ENCODE measurements at regions not wholly inside any gene's neighbourhood (a gene's known extent, or its start where the extent isn't known, plus 50 kb on each side); places are given as distances from the start of the nearest gene placed in this dataset.

DNA sequence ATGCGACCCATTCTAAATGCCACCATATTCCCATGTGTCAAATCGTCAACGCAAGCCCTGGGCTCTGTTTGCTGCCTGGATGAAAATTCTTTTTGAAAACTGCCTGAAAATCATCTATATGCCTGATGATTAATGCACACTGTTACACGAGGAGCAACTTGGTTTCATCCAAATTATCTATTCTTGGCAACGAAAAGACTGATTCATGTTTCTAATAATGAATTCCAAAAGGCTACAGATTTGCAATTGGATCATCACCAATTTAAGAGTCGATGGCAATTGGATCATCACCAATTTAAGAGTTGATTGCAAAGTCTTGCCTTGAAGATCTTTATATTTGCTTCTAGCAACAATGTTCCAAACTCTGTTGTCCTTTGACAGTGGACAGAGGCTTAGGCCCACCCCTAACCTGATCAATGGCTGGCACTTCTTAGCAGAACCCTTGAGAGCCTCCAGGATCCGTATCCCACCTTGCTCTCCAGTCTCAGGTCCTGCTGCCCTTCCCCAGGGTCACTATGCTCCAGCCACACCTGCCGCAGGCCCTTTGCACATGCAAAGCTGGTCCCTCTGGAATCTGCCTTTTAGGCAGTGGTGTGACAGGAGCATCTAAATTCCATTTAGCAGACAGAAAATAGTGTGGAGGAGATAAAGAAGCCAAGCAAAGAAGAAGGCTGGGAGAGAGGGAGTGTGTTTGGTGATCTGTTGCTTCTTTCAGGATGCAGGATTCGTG, 460.9 kb upstream of the SULF2 start:
- TF ChIP-seq, protein P1, sequence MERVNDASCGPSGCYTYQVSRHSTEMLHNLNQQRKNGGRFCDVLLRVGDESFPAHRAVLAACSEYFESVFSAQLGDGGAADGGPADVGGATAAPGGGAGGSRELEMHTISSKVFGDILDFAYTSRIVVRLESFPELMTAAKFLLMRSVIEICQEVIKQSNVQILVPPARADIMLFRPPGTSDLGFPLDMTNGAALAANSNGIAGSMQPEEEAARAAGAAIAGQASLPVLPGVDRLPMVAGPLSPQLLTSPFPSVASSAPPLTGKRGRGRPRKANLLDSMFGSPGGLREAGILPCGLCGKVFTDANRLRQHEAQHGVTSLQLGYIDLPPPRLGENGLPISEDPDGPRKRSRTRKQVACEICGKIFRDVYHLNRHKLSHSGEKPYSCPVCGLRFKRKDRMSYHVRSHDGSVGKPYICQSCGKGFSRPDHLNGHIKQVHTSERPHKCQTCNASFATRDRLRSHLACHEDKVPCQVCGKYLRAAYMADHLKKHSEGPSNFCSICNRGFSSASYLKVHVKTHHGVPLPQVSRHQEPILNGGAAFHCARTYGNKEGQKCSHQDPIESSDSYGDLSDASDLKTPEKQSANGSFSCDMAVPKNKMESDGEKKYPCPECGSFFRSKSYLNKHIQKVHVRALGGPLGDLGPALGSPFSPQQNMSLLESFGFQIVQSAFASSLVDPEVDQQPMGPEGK (CRISPR knock-in tag; IDR thresholded peaks at IDR 0.05; ENCODE audit: borderline replicate concordance), result no peak
- no peak for TF ChIP-seq ZFP3 (CRISPR knock-in tag; IDR thresholded peaks at IDR 0.05)

DNA sequence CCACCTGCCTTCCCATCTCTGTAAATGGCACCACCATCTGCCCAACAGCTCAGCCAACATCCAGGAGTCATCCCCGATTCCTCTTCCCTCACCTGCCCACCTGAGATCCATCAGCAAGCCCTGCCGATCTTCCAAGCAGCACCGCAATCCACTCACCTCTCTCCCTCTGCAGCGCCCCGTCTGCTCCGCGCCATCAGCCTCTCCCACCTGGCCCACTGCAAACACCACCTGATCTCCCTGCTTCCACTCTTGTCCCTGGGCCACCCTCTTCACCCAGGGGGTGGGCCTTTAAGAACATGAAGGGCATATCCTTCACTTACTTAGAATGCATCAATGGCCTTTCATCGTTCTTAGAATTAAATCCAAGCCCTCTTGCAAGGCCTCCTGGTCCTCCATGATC, 457.3 kb upstream of the SULF2 start:
- ATAC-seq, result no peak
- no peak for TF ChIP-seq SNAI2 (CRISPR knock-in tag; IDR thresholded peaks at IDR 0.05)
- no peak for TF ChIP-seq GLIS3 (CRISPR knock-in tag; IDR thresholded peaks at IDR 0.05)
- TF ChIP-seq ZFP30 (CRISPR knock-in tag; IDR thresholded peaks at IDR 0.05), result no peak
- TF ChIP-seq ZC3H10 (CRISPR knock-in tag; IDR thresholded peaks at IDR 0.05), result no peak
- TF ChIP-seq ZNF70 (CRISPR knock-in tag; IDR thresholded peaks at IDR 0.05), result no peak
- no peak for TF ChIP-seq PPARA (CRISPR knock-in tag; IDR thresholded peaks at IDR 0.05; ENCODE audit: borderline replicate concordance)
- TF ChIP-seq ESRRG (CRISPR knock-in tag; IDR thresholded peaks at IDR 0.05), result no peak
- TF ChIP-seq, protein P2, sequence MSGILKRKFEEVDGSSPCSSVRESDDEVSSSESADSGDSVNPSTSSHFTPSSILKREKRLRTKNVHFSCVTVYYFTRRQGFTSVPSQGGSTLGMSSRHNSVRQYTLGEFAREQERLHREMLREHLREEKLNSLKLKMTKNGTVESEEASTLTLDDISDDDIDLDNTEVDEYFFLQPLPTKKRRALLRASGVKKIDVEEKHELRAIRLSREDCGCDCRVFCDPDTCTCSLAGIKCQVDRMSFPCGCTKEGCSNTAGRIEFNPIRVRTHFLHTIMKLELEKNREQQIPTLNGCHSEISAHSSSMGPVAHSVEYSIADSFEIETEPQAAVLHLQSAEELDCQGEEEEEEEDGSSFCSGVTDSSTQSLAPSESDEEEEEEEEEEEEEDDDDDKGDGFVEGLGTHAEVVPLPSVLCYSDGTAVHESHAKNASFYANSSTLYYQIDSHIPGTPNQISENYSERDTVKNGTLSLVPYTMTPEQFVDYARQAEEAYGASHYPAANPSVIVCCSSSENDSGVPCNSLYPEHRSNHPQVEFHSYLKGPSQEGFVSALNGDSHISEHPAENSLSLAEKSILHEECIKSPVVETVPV (CRISPR knock-in tag; IDR thresholded peaks at IDR 0.05), result no peak
- no peak for TF ChIP-seq BACH2 (CRISPR knock-in tag; IDR thresholded peaks at IDR 0.05; ENCODE audit: borderline replicate concordance)
- TF ChIP-seq, protein P1 (CRISPR knock-in tag; IDR thresholded peaks at IDR 0.05; ENCODE audit: borderline replicate concordance), result no peak
- TF ChIP-seq, protein P3, sequence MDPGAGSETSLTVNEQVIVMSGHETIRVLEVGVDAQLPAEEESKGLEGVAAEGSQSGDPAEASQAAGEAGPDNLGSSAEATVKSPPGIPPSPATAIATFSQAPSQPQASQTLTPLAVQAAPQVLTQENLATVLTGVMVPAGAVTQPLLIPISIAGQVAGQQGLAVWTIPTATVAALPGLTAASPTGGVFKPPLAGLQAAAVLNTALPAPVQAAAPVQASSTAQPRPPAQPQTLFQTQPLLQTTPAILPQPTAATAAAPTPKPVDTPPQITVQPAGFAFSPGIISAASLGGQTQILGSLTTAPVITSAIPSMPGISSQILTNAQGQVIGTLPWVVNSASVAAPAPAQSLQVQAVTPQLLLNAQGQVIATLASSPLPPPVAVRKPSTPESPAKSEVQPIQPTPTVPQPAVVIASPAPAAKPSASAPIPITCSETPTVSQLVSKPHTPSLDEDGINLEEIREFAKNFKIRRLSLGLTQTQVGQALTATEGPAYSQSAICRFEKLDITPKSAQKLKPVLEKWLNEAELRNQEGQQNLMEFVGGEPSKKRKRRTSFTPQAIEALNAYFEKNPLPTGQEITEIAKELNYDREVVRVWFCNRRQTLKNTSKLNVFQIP (CRISPR knock-in tag; IDR thresholded peaks at IDR 0.05; ENCODE audit: borderline replicate concordance, low read depth), result no peak
- no peak for TF ChIP-seq ZNF8 (CRISPR knock-in tag; IDR thresholded peaks at IDR 0.05)
- TF ChIP-seq OSR1 (CRISPR knock-in tag; IDR thresholded peaks at IDR 0.05), result no peak
- no peak for TF ChIP-seq ZFP3 (CRISPR knock-in tag; IDR thresholded peaks at IDR 0.05)

More for the DNA sequence above, 460.9 kb upstream of the SULF2 start:
- ATAC-seq, result no peak

DNA sequence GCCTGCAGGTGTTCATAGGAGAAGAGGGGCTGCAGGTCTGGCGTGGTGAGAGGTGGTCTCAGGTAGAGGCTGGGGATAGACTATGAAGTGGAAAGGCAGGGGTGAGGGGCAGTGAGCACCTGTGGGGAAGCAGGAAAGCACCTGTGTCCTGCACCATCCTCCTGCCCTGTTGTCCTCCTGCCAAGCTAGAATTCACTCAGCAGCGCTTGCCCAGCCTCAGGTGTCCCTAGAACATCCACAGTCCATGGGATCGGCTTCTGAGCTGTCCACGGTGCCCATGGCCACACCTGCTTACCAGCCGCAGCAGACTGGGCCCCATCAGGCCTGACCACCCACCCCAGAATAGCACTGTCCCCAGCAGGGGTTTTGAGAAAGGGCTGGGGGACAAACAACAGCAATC, 456.2 kb upstream of the SULF2 start:
- no peak for TF ChIP-seq RARB (CRISPR knock-in tag; IDR thresholded peaks at IDR 0.05)
- no peak for TF ChIP-seq ARNTL (CRISPR knock-in tag; IDR thresholded peaks at IDR 0.05; ENCODE audit: borderline replicate concordance, low read depth)
- TF ChIP-seq CSDC2 (CRISPR knock-in tag; IDR thresholded peaks at IDR 0.05), result no peak
- TF ChIP-seq ZFP3 (CRISPR knock-in tag; IDR thresholded peaks at IDR 0.05), result no peak
- TF ChIP-seq, protein P4, sequence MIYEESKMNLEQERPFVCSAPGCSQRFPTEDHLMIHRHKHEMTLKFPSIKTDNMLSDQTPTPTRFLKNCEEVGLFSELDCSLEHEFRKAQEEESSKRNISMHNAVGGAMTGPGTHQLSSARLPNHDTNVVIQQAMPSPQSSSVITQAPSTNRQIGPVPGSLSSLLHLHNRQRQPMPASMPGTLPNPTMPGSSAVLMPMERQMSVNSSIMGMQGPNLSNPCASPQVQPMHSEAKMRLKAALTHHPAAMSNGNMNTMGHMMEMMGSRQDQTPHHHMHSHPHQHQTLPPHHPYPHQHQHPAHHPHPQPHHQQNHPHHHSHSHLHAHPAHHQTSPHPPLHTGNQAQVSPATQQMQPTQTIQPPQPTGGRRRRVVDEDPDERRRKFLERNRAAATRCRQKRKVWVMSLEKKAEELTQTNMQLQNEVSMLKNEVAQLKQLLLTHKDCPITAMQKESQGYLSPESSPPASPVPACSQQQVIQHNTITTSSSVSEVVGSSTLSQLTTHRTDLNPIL (CRISPR knock-in tag; IDR thresholded peaks at IDR 0.05; ENCODE audit: low read depth), result no peak
- no peak for TF ChIP-seq ZNF565 (CRISPR knock-in tag; conservative IDR thresholded peaks at IDR 0.05; ENCODE audit: low read depth)
- no peak for TF ChIP-seq ZC3H10 (CRISPR knock-in tag; IDR thresholded peaks at IDR 0.05)
- no peak for TF ChIP-seq TOX (CRISPR knock-in tag; IDR thresholded peaks at IDR 0.05; ENCODE audit: borderline replicate concordance)
- TF ChIP-seq, protein P2 (CRISPR knock-in tag; IDR thresholded peaks at IDR 0.05), result no peak
- no peak for TF ChIP-seq PPARA (CRISPR knock-in tag; IDR thresholded peaks at IDR 0.05; ENCODE audit: borderline replicate concordance)
- TF ChIP-seq, protein P5, sequence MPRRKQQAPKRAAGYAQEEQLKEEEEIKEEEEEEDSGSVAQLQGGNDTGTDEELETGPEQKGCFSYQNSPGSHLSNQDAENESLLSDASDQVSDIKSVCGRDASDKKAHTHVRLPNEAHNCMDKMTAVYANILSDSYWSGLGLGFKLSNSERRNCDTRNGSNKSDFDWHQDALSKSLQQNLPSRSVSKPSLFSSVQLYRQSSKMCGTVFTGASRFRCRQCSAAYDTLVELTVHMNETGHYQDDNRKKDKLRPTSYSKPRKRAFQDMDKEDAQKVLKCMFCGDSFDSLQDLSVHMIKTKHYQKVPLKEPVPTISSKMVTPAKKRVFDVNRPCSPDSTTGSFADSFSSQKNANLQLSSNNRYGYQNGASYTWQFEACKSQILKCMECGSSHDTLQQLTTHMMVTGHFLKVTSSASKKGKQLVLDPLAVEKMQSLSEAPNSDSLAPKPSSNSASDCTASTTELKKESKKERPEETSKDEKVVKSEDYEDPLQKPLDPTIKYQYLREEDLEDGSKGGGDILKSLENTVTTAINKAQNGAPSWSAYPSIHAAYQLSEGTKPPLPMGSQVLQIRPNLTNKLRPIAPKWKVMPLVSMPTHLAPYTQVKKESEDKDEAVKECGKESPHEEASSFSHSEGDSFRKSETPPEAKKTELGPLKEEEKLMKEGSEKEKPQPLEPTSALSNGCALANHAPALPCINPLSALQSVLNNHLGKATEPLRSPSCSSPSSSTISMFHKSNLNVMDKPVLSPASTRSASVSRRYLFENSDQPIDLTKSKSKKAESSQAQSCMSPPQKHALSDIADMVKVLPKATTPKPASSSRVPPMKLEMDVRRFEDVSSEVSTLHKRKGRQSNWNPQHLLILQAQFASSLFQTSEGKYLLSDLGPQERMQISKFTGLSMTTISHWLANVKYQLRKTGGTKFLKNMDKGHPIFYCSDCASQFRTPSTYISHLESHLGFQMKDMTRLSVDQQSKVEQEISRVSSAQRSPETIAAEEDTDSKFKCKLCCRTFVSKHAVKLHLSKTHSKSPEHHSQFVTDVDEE (CRISPR knock-in tag; IDR thresholded peaks at IDR 0.05), result no peak
- no peak for TF ChIP-seq ZNF70 (CRISPR knock-in tag; IDR thresholded peaks at IDR 0.05)
- no peak for TF ChIP-seq SNAI2 (CRISPR knock-in tag; IDR thresholded peaks at IDR 0.05)
- TF ChIP-seq, protein P1 (CRISPR knock-in tag; IDR thresholded peaks at IDR 0.05; ENCODE audit: borderline replicate concordance), result no peak

More for the DNA sequence above, 456.2 kb upstream of the SULF2 start:
- no peak for ATAC-seq

Data from SK-N-SH treated with all-trans-retinoic acid at 6 μM for 48 hours (cell line).